Panc1 (cell line): ENCODE measurements at regions not wholly inside any gene's neighbourhood (a gene's known extent, or its start where the extent isn't known, plus 50 kb on each side); places are given as distances from the start of the nearest gene placed in this dataset.

Experiments
- ATAC-seq: fragments of 200-7000 bp; cut with Tn5 transposase; 2 replicates; pipeline ENCODE4 v1.9.1; 2020; ENCODE audit warnings: mild to moderate bottlenecking, moderate library complexity
- BruUV-seq: library from RNA; stranded (reverse); fragments of 400-500 nt; replicated peaks from 2 replicates; lab custom pipeline; 2021; lab: Mats Ljungman, UMichigan
- CTCF ChIA-PET: fragments of 300-600 bp; sonication (Branson Sonifier 250); formaldehyde crosslinking; loops from one replicate; lab custom pipeline; 2022; ENCODE audit warnings: antibody characterized with exemption; lab: Charles Lee
- POLR2A ChIA-PET: fragments of 300-600 bp; sonication (Branson Sonifier 250); formaldehyde crosslinking; loops from one replicate; lab custom pipeline; 2022; ENCODE audit warnings: antibody characterized with exemption; lab: Charles Lee
- DNase-seq: peaks from one replicate; pipeline ENCODE4 v3.0.0-alpha.2; 2010; ENCODE audit warnings: low read depth, low spot score
- H3K27ac ChIP-seq: 2 replicates; pipeline ENCODE4 v1.5.1; 2011; ENCODE audit warnings: mild to moderate bottlenecking, low read length, inconsistent platforms
- H3K27me3 ChIP-seq: fragments of 200-500 bp; sonication (Bioruptor generic); 2 replicates; pipeline ENCODE4 v1.6.0; 2014; ENCODE audit warnings: low read length, inconsistent platforms; ENCODE audit not compliant: control insufficient read depth, insufficient read depth
- H3K36me3 ChIP-seq: fragments of 200-500 bp; sonication (Bioruptor generic); 2 replicates; pipeline ENCODE4 v1.5.1; 2014; ENCODE audit warnings: inconsistent platforms, mild to moderate bottlenecking, low read length, moderate library complexity; ENCODE audit not compliant: control insufficient read depth, insufficient read depth
- H3K4me1 ChIP-seq: 2 replicates; pipeline ENCODE4 v1.5.1; 2011; ENCODE audit warnings: inconsistent platforms, mild to moderate bottlenecking, low read length, moderate library complexity; ENCODE audit not compliant: control insufficient read depth, insufficient read depth
- H3K4me3 ChIP-seq, 2 experiments: 2 replicates each; pipeline ENCODE4 v1.5.1; 2011 to 2012; ENCODE audit warnings: low read depth in 2 of 2, low read length in 2 of 2, mild to moderate bottlenecking in 2 of 2, inconsistent platforms in 1 of 2, moderate library complexity in 1 of 2
- H3K9me3 ChIP-seq: fragments of 200-500 bp; sonication (Bioruptor generic); 2 replicates; pipeline ENCODE4 v1.5.1; 2014; ENCODE audit warnings: low read depth, mild to moderate bottlenecking, inconsistent platforms, low read length, moderate library complexity; ENCODE audit not compliant: control insufficient read depth, insufficient read depth
- CTCF ChIP-seq: fragments of 450-650 bp; IDR thresholded peaks from 2 replicates; pipeline ENCODE4 v1.5.1; 2017; ENCODE audit warnings: mild to moderate bottlenecking
- POLR2AphosphoS5 ChIP-seq: IDR thresholded peaks from 2 replicates; pipeline ENCODE4 v1.6.1; 2012; ENCODE audit warnings: mild to moderate bottlenecking, low read depth, low read length, moderate library complexity
- REST ChIP-seq, 2 experiments: IDR thresholded peaks; 2 replicates each; pipeline ENCODE4 v1.6.1; 2011 to 2012; ENCODE audit warnings: low read depth in 2 of 2, control low read depth in 1 of 2, low read length in 1 of 2, mild to moderate bottlenecking in 1 of 2, moderate library complexity in 1 of 2; ENCODE audit not compliant: insufficient read depth in 1 of 2
- SIN3A ChIP-seq: IDR thresholded peaks from 2 replicates; pipeline ENCODE4 v1.6.1; 2012; ENCODE audit warnings: low read depth, mild to moderate bottlenecking, low read length, moderate library complexity, borderline replicate concordance; ENCODE audit not compliant: insufficient read depth
- TCF7L2 ChIP-seq: IDR thresholded peaks from 2 replicates; pipeline ENCODE4 v1.6.1; 2011; ENCODE audit warnings: mild to moderate bottlenecking, low read depth, low read length, inconsistent platforms
- in situ Hi-C: cut with HindIII; loops from 2 replicates; pipeline ENCODE4 v1.10.0; 2016; ENCODE audit warnings: low sequenced_read_pairs, low pct_unique_long_range_greater_than_20kb
- intact Hi-C: fragments of 100-400 bp; cut with micrococcal nuclease; formaldehyde crosslinking; loops from one replicate; pipeline ENCODE4 v1.10.0; 2022; ENCODE audit not compliant: unreplicated experiment

DNA sequence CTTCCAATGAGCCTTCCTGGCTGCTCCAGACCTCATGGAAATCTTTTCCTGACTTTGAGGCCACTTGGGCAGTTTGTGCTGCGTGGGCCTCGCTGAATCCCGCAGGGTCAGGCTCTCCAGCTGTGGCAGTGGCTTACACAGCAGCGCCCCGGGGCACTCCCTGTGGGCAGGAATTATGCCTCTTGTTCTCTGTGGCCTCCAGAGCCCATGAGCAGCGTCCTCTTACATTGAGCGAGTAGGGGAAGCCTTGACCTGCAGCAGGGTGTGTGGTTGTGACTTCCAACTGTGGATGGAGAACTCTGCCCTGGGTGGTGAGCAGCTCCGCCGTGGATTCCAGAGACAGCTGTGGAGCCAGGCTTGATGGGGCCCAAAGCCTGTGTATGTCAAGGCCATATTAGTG, 180.8 kb downstream of the GLI2 start:
- Histone ChIP-seq H3K27ac (0 out of 2 replicates have a peak overlapping the region, but pooled peaks have one; percentile 23), H3K4me1 (peaks cover 27% of the 10 kb centered on the region), H3K36me3 (no peaks in the 10 kb centered on the region), H3K9me3 (no peaks in the 10 kb centered on the region), H3K4me3 (no peak overlapping the region), H3K27me3 (no peaks in the 10 kb centered on the region)
- DNase-seq (no peak), ATAC-seq (no peak)
- TF ChIP-seq REST (IDR thresholded peaks at IDR 0.05; ENCODE audit: insufficient read depth in 1 of 2, low read depth in 2 of 2, low read length in 1 of 2): no peak
- no peak for TF ChIP-seq POLR2AphosphoS5
- TF ChIP-seq SIN3A: no peak
- no peak for TF ChIP-seq CTCF
- no peak for TF ChIP-seq TCF7L2
- in situ Hi-C loops: no loop called here
- no TSS peak for BruUV-seq
- intact Hi-C loops: no loop called here
- ChIA-PET POLR2A (no interaction called here), CTCF (no interaction called here)

DNA sequence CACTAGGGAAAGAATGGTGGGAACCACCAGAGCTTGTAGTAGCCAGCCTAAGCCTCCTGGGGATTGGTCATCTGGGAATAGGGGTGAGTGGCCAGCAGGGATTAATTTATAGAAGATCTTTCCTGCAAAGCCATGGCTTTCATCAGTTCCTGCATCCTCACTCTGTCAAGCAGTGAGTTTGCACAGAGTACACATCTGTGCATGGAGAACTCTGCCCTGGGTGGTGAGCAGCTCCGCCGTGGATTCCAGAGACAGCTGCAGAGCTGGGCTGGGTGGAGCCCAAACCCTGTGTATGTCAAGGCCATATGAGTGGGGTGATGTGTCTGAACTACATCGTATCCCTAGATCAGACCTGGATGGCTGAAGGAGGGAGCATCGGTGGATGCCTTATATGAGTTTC, 182.2 kb downstream of the GLI2 start:
- no peak for DNase-seq
- H3K9me3 ChIP-seq: no peaks in the 10 kb centered on the region
- ATAC-seq: no peak
- no peaks in the 10 kb centered on the region for H3K27me3 ChIP-seq
- no peak overlapping the region for H3K27ac ChIP-seq
- in situ Hi-C loops: no loop called here
- H3K4me3 ChIP-seq: no peak overlapping the region
- intact Hi-C loops: no loop called here
- no peaks in the 10 kb centered on the region for H3K36me3 ChIP-seq
- ChIA-PET POLR2A (no interaction called here), CTCF (no interaction called here)
- BruUV-seq: no TSS peak
- TF ChIP-seq TCF7L2 (no peak), REST (IDR thresholded peaks at IDR 0.05; ENCODE audit: insufficient read depth in 1 of 2, low read depth in 2 of 2, low read length in 1 of 2) (no peak), CTCF (no peak), SIN3A (no peak), POLR2AphosphoS5 (no peak)
- H3K4me1 ChIP-seq: peaks cover 16% of the 10 kb centered on the region
